ENCODE measurements at regions not wholly inside any gene's neighbourhood (a gene's known extent, or its start where the extent isn't known, plus 50 kb on each side); places are given as distances from the start of the nearest gene placed in this dataset.

- no peak overlapping the region for H3K4me3 ChIP-seq (ENCODE audit: low read depth in 1 of 3, low read length in 3 of 3)
- H3K9ac ChIP-seq (ENCODE audit: low read depth in 1 of 2, low read length in 2 of 2), result no peak overlapping the region
- no peaks in the 10 kb centered on the region for H3K27me3 ChIP-seq (ENCODE audit: control insufficient read depth in 4 of 4, insufficient read depth in 4 of 4, low read length in 3 of 4)
- no peaks in the 10 kb centered on the region for H3K36me3 ChIP-seq (ENCODE audit: control insufficient read depth in 4 of 4, insufficient read depth in 3 of 4, low read depth in 1 of 4, low read length in 3 of 4)
- no peaks in the 10 kb centered on the region for H3K4me1 ChIP-seq (ENCODE audit: control insufficient read depth in 4 of 4, insufficient read depth in 4 of 4, low read length in 3 of 4)
- no peak for DNase-seq (ENCODE audit: low spot score)
- WGBS, result 74% methylated on average over 4 of the region's 4 CpGs
- TF ChIP-seq HNF4A (conservative IDR thresholded peaks at IDR 0.05) (no peak), JUND (IDR thresholded peaks at IDR 0.05) (no peak), RAD21 (IDR thresholded peaks at IDR 0.05) (no peak), HNF4G (IDR thresholded peaks at IDR 0.05) (no peak), ATF3 (IDR thresholded peaks at IDR 0.05) (no peak), EGR1 (IDR thresholded peaks at IDR 0.05; ENCODE audit: low read depth in 2 of 2) (no peak), NR2F2 (IDR thresholded peaks at IDR 0.05) (no peak), TAF1 (conservative IDR thresholded peaks at IDR 0.05) (no peak), RXRA (IDR thresholded peaks at IDR 0.05) (no peak), GABPA (IDR thresholded peaks at IDR 0.05 in 1 of 2, conservative IDR thresholded peaks at IDR 0.05 in 1 of 2) (no peak), YY1 (IDR thresholded peaks at IDR 0.05) (no peak), FOXA1 (IDR thresholded peaks at IDR 0.05) (no peak), FOXA2 (IDR thresholded peaks at IDR 0.05) (no peak), SP1 (IDR thresholded peaks at IDR 0.05) (no peak), MAX (IDR thresholded peaks at IDR 0.05) (no peak)
- TF ChIP-seq, protein P1, sequence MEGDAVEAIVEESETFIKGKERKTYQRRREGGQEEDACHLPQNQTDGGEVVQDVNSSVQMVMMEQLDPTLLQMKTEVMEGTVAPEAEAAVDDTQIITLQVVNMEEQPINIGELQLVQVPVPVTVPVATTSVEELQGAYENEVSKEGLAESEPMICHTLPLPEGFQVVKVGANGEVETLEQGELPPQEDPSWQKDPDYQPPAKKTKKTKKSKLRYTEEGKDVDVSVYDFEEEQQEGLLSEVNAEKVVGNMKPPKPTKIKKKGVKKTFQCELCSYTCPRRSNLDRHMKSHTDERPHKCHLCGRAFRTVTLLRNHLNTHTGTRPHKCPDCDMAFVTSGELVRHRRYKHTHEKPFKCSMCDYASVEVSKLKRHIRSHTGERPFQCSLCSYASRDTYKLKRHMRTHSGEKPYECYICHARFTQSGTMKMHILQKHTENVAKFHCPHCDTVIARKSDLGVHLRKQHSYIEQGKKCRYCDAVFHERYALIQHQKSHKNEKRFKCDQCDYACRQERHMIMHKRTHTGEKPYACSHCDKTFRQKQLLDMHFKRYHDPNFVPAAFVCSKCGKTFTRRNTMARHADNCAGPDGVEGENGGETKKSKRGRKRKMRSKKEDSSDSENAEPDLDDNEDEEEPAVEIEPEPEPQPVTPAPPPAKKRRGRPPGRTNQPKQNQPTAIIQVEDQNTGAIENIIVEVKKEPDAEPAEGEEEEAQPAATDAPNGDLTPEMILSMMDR (IDR thresholded peaks at IDR 0.05; ENCODE audit: low read depth, low read length, missing input control), result no peak
- TF ChIP-seq, protein P2, sequence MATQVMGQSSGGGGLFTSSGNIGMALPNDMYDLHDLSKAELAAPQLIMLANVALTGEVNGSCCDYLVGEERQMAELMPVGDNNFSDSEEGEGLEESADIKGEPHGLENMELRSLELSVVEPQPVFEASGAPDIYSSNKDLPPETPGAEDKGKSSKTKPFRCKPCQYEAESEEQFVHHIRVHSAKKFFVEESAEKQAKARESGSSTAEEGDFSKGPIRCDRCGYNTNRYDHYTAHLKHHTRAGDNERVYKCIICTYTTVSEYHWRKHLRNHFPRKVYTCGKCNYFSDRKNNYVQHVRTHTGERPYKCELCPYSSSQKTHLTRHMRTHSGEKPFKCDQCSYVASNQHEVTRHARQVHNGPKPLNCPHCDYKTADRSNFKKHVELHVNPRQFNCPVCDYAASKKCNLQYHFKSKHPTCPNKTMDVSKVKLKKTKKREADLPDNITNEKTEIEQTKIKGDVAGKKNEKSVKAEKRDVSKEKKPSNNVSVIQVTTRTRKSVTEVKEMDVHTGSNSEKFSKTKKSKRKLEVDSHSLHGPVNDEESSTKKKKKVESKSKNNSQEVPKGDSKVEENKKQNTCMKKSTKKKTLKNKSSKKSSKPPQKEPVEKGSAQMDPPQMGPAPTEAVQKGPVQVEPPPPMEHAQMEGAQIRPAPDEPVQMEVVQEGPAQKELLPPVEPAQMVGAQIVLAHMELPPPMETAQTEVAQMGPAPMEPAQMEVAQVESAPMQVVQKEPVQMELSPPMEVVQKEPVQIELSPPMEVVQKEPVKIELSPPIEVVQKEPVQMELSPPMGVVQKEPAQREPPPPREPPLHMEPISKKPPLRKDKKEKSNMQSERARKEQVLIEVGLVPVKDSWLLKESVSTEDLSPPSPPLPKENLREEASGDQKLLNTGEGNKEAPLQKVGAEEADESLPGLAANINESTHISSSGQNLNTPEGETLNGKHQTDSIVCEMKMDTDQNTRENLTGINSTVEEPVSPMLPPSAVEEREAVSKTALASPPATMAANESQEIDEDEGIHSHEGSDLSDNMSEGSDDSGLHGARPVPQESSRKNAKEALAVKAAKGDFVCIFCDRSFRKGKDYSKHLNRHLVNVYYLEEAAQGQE (IDR thresholded peaks at IDR 0.05), result no peak
- TF ChIP-seq, protein P3, sequence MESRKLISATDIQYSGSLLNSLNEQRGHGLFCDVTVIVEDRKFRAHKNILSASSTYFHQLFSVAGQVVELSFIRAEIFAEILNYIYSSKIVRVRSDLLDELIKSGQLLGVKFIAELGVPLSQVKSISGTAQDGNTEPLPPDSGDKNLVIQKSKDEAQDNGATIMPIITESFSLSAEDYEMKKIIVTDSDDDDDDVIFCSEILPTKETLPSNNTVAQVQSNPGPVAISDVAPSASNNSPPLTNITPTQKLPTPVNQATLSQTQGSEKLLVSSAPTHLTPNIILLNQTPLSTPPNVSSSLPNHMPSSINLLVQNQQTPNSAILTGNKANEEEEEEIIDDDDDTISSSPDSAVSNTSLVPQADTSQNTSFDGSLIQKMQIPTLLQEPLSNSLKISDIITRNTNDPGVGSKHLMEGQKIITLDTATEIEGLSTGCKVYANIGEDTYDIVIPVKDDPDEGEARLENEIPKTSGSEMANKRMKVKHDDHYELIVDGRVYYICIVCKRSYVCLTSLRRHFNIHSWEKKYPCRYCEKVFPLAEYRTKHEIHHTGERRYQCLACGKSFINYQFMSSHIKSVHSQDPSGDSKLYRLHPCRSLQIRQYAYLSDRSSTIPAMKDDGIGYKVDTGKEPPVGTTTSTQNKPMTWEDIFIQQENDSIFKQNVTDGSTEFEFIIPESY (IDR thresholded peaks at IDR 0.05), result no peak
- H3K9me3 ChIP-seq (ENCODE audit: control insufficient read depth in 4 of 4, low read length in 3 of 4), result no peaks in the 10 kb centered on the region
- H3K27ac ChIP-seq (ENCODE audit: low read depth in 1 of 2, low read length in 2 of 2), result no peak overlapping the region
These were observed 342.2 kb upstream of the AKR1E2 start for GRCh38 chr10:4483811-4484210.

All from liver (tissue), 8 donors.